KOPT-K1 (cell line): ENCODE measurements at regions not wholly inside any gene's neighbourhood (a gene's known extent, or its start where the extent isn't known, plus 50 kb on each side); places are given as distances from the start of the nearest gene placed in this dataset.

Experiments used
- H3K27ac ChIP-seq: fragments of 200-600 bp; sonication (generic); 2 replicates; pipeline ENCODE4 v1.5.1; 2016; ENCODE audit warnings: antibody characterized with exemption, mild to moderate bottlenecking, low read depth, low read length; ENCODE audit not compliant: poor library complexity, severe bottlenecking
- H3K36me3 ChIP-seq: fragments of 200-600 bp; sonication (generic); 2 replicates; pipeline ENCODE4 v1.5.1; 2017; ENCODE audit warnings: antibody characterized with exemption, mild to moderate bottlenecking, low read length, moderate library complexity; ENCODE audit not compliant: insufficient read depth
- H3K9me3 ChIP-seq: fragments of 200-600 bp; sonication (generic); 2 replicates; pipeline ENCODE4 v1.5.1; 2017; ENCODE audit warnings: antibody characterized with exemption, low read length, mild to moderate bottlenecking; ENCODE audit not compliant: insufficient read depth, poor library complexity, severe bottlenecking

- no peaks in the 10 kb centered on the region for H3K9me3 ChIP-seq
- H3K27ac ChIP-seq: no peak overlapping the region
- H3K36me3 ChIP-seq: no peaks in the 10 kb centered on the region
Measured at GRCh38 chr12:91289072-91289471, 106.5 kb upstream of the DCN start.

DNA sequence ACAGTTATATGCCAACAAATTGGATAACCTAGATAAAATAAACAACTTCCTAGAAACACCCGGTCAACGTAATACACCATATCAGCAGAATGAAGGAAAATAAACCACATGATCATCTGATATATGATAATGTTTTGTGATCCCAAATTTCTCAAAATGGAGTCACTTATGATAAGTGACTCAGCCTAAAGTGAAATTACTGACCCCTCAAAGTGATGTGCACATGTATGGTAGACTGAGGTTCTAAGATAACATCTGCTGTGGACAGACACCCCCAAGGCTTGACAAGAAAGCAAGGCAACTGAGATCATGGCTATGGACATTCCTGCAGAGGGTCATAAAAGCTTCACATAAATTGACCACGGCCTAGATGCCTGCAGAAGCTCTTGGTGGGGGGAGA, 105.1 kb upstream of the DCN start:
- Histone ChIP-seq H3K27ac (no peak overlapping the region), H3K36me3 (no peaks in the 10 kb centered on the region), H3K9me3 (no peaks in the 10 kb centered on the region)

DNA sequence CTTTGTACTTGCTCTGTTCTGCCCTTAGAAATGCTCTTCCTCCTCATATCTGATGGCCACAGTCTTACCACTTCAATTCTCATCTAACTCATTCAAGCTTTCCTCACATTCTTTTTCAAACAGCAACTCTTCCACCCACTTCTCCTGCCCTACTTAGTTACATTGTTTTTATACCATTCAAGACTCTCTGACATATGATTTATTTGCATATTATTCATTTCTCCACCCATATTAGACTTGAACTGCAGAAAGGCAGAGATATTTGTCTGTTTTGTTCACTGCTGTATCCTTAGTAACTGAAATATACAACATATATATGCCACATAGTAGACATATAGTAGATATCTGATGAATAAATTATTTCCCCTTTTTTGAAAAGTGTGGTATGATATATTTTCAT, 95.5 kb upstream of the DCN start:
- H3K36me3 ChIP-seq: no peaks in the 10 kb centered on the region
- H3K27ac ChIP-seq: no peak overlapping the region
- H3K9me3 ChIP-seq: no peaks in the 10 kb centered on the region

DNA sequence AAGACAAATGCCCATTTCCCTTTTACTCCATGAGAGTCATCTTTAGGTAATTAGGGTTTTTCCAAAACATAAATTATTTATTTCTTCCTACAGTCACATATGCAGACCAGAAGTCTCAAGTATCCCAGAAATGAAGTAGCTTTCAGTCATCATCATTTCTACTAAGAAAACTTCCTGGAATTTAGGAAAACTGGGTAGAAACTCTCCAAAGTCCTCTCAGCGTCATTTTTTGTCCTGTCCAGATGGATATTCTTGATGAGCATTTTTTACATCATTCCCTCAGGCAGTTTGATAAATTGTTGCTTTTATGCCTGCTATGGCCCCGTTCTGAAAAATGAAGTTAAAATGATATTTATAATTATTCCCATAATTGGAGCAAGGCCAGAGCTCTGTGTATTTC, 93.9 kb upstream of the DCN start:
- Histone ChIP-seq H3K9me3 (no peaks in the 10 kb centered on the region), H3K36me3 (no peaks in the 10 kb centered on the region), H3K27ac (no peak overlapping the region)

DNA sequence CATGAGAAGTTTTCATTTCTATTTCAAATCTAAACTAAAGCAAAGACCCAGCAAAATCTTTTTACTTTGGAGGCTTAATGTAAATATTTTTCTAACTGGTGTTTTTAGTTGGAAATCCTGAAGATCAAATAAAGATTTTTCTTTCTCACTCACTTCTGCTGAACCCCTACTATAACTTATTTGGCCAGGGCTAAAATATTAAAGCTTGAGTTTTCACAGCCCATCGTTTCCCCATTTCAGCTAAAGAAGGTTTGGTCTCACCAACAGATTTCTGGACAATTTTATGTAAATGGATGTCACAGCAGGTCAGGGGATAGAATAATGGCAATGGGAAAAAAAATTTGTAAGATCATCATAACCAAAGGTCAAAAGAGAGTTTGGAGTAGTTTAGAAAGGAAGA, 92.7 kb upstream of the DCN start:
- H3K9me3 ChIP-seq: no peaks in the 10 kb centered on the region
- no peaks in the 10 kb centered on the region for H3K36me3 ChIP-seq
- no peak overlapping the region for H3K27ac ChIP-seq

GRCh38 chr12:91274916-91275315, 92.3 kb upstream of the DCN start:
- H3K36me3 ChIP-seq: no peaks in the 10 kb centered on the region
- H3K27ac ChIP-seq: no peak overlapping the region
- H3K9me3 ChIP-seq: no peaks in the 10 kb centered on the region

GRCh38 chr12:91273560-91273959, 90.9 kb upstream of the DCN start:
- Histone ChIP-seq H3K27ac (no peak overlapping the region), H3K9me3 (no peaks in the 10 kb centered on the region), H3K36me3 (no peaks in the 10 kb centered on the region)

- Histone ChIP-seq H3K36me3 (no peaks in the 10 kb centered on the region), H3K9me3 (no peaks in the 10 kb centered on the region), H3K27ac (no peak overlapping the region)
Measured at GRCh38 chr12:91272461-91273063, 89.9 kb upstream of the DCN start.

GRCh38 chr12:91271185-91271584, 88.6 kb upstream of the DCN start:
- H3K9me3 ChIP-seq: no peaks in the 10 kb centered on the region
- no peak overlapping the region for H3K27ac ChIP-seq

DNA sequence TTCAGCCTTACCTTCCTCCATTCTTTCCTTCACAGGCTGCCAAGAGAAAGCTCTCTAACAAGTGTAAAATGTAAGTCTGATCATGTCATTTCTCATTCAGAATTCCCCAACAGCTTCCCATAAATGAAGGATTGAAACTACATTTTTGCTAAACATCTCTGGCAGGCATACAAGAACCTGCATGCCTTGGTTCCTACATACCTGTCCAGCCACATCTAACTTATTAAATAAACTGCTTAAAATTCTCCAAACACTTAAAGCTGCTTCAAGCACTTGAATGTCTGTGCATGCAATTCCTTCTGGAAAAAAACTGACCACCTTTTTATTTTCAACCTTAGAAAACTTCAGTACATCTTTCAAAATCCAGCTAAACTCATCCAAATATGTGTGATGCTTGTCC, 84.4 kb upstream of the DCN start:
- Histone ChIP-seq H3K9me3 (no peaks in the 10 kb centered on the region), H3K36me3 (no peaks in the 10 kb centered on the region), H3K27ac (no peak overlapping the region)

More at GRCh38 chr12:91271185-91271584, 88.6 kb upstream of the DCN start:
- H3K36me3 ChIP-seq: no peaks in the 10 kb centered on the region

GRCh38 chr12:91264178-91264577, 81.6 kb upstream of the DCN start:
- no peaks in the 10 kb centered on the region for H3K9me3 ChIP-seq
- no peak overlapping the region for H3K27ac ChIP-seq
- no peaks in the 10 kb centered on the region for H3K36me3 ChIP-seq

- H3K27ac ChIP-seq: no peak overlapping the region
Measured at GRCh38 chr12:91261820-91262676, 79.4 kb upstream of the DCN start.

GRCh38 chr12:91256411-91256810, 73.8 kb upstream of the DCN start:
- no peak overlapping the region for H3K27ac ChIP-seq
- no peaks in the 10 kb centered on the region for H3K36me3 ChIP-seq

More at GRCh38 chr12:91261820-91262676, 79.4 kb upstream of the DCN start:
- H3K9me3 ChIP-seq: no peaks in the 10 kb centered on the region
- H3K36me3 ChIP-seq: no peaks in the 10 kb centered on the region

GRCh38 chr12:91252341-91252740, 69.7 kb upstream of the DCN start:
- no peak overlapping the region for H3K27ac ChIP-seq
- H3K36me3 ChIP-seq: no peaks in the 10 kb centered on the region
- no peaks in the 10 kb centered on the region for H3K9me3 ChIP-seq

More at GRCh38 chr12:91256411-91256810, 73.8 kb upstream of the DCN start:
- no peaks in the 10 kb centered on the region for H3K9me3 ChIP-seq

DNA sequence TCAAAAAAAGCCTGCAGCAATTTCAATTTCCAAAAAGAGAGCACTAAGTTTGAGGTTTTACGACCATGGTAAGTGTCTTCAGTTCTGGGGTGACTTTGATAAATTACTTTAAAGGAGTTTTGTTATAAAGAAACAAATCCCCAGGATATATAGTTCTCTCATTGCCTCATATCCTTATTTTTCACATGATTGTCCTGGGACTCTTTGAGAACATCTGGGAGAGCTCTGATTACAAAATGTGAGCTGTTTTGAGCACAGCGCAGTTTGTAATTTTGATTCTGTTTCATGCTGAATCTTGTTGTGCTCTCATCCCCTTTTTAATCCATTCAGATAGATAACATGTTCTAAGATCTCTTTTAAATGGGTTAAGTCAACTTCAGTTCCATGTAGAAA, 67.7 kb upstream of the DCN start:
- H3K9me3 ChIP-seq: no peaks in the 10 kb centered on the region
- H3K27ac ChIP-seq: no peak overlapping the region
- H3K36me3 ChIP-seq: no peaks in the 10 kb centered on the region
